ENCODE measurements at regions not wholly inside any gene's neighbourhood (a gene's known extent, or its start where the extent isn't known, plus 50 kb on each side); places are given as distances from the start of the nearest gene placed in this dataset.

GRCh38 chr4:20075248-20075871 is 176.3 kb upstream of the SLIT2 start:
- TF ChIP-seq CHD2 (IDR thresholded peaks at IDR 0.05; ENCODE audit: low read length, partially characterized antibody) (no peak), FOXJ3 (CRISPR knock-in tag; IDR thresholded peaks at IDR 0.05) (no peak), CTCF (IDR thresholded peaks at IDR 0.05) (peak; percentile 30), MAX (IDR thresholded peaks at IDR 0.05; ENCODE audit: low read depth) (no peak), REST (IDR thresholded peaks at IDR 0.05; ENCODE audit: low read depth, low read length) (no peak), EP300 (IDR thresholded peaks at IDR 0.05; ENCODE audit: borderline replicate concordance in 1 of 2, low read depth in 1 of 2, low read length in 1 of 2) (no peak)

All from SK-N-SH (cell line).